IMR-90 (cell line): ENCODE measurements at regions not wholly inside any gene's neighbourhood (a gene's known extent, or its start where the extent isn't known, plus 50 kb on each side); places are given as distances from the start of the nearest gene placed in this dataset.

Source experiments
- ATAC-seq: fragments of 200-7000 bp; cut with Tn5 transposase; 2 replicates; pipeline ENCODE4 v1.9.1; 2020; ENCODE audit warnings: low read depth, mild to moderate bottlenecking, moderate library complexity
- BruUV-seq: library from RNA; stranded (reverse); fragments of 400-500 nt; replicated peaks from 2 replicates; lab custom pipeline; 2021; lab: Mats Ljungman, UMichigan
- CTCF ChIA-PET: fragments of 300-600 bp; formaldehyde crosslinking; extraction: SDS; loops from one replicate; lab custom pipeline; 2021; ENCODE audit warnings: antibody characterized with exemption; lab: Yijun Ruan, JAX
- POLR2A ChIA-PET: fragments of 300-600 bp; sonication (Branson Sonifier 250); formaldehyde crosslinking; loops from one replicate; lab custom pipeline; 2022; ENCODE audit warnings: antibody characterized with exemption; ENCODE audit not compliant: unreplicated experiment; lab: Charles Lee
- DNase-seq: peaks from one replicate; pipeline ENCODE4 v3.0.0; 2013
- H2AFZ ChIP-seq: replicated peaks from 2 replicates; pipeline ENCODE3; 2013; ENCODE audit warnings: low read length, mild to moderate bottlenecking; ENCODE audit not compliant: poor library complexity
- H2AK5ac ChIP-seq: 2 replicates; pipeline ENCODE4 v1.6.1; 2013; ENCODE audit warnings: low read depth, low read length, inconsistent platforms
- H2AK9ac ChIP-seq: replicated peaks from 2 replicates; pipeline ENCODE3; 2013; ENCODE audit warnings: mild to moderate bottlenecking, low read depth, low read length, moderate library complexity; ENCODE audit not compliant: poor library complexity
- H2BK120ac ChIP-seq: 2 replicates; pipeline ENCODE4 v1.6.1; 2013; ENCODE audit warnings: low read depth, low read length, inconsistent platforms
- H2BK15ac ChIP-seq: 3 replicates; pipeline ENCODE4 v1.6.1; 2013; ENCODE audit warnings: low read depth, low read length, inconsistent platforms
- H2BK20ac ChIP-seq: 2 replicates; pipeline ENCODE4 v1.6.1; 2013; ENCODE audit warnings: low read depth, mild to moderate bottlenecking, inconsistent platforms, low read length, moderate library complexity
- H2BK5ac ChIP-seq: 2 replicates; pipeline ENCODE4 v1.6.1; 2013; ENCODE audit warnings: mild to moderate bottlenecking, low read depth, low read length, inconsistent platforms; ENCODE audit not compliant: poor library complexity, severe bottlenecking
- H3K14ac ChIP-seq: replicated peaks from 2 replicates; pipeline ENCODE4 v1.6.1; 2013; ENCODE audit warnings: low read depth, low read length, inconsistent platforms
- H3K18ac ChIP-seq: 2 replicates; pipeline ENCODE4 v1.6.1; 2013; ENCODE audit warnings: low read depth, low read length, control low read depth
- H3K23ac ChIP-seq: 2 replicates; pipeline ENCODE4 v1.6.1; 2013; ENCODE audit warnings: low read depth, low read length, inconsistent platforms
- H3K27ac ChIP-seq: 2 replicates; pipeline ENCODE4 v1.5.1; 2013; ENCODE audit warnings: mild to moderate bottlenecking, control low read depth, low read length; ENCODE audit not compliant: insufficient read depth
- H3K27me3 ChIP-seq: 2 replicates; pipeline ENCODE4 v1.6.1; 2013; ENCODE audit warnings: low read length; ENCODE audit not compliant: control insufficient read depth, insufficient read depth
- H3K36me3 ChIP-seq: 2 replicates; pipeline ENCODE4 v1.6.1; 2013; ENCODE audit warnings: low read length, mixed read lengths; ENCODE audit not compliant: control insufficient read depth, insufficient read depth
- H3K4ac ChIP-seq: 2 replicates; pipeline ENCODE4 v1.6.1; 2013; ENCODE audit warnings: low read depth, low read length, inconsistent platforms
- H3K4me1 ChIP-seq: 2 replicates; pipeline ENCODE4 v1.6.1; 2013; ENCODE audit warnings: low read length, mixed read lengths; ENCODE audit not compliant: control insufficient read depth, insufficient read depth
- H3K4me2 ChIP-seq: 2 replicates; pipeline ENCODE4 v1.6.1; 2013; ENCODE audit warnings: low read depth, mild to moderate bottlenecking, control low read depth, low read length, moderate library complexity
- H3K4me3 ChIP-seq: 2 replicates; pipeline ENCODE4 v1.5.1; 2013; ENCODE audit warnings: low read depth, mild to moderate bottlenecking, control low read depth, low read length, moderate library complexity; ENCODE audit not compliant: insufficient read depth
- H3K56ac ChIP-seq: 2 replicates; pipeline ENCODE4 v1.6.1; 2013; ENCODE audit warnings: low read length, inconsistent platforms; ENCODE audit not compliant: insufficient read depth; ENCODE audit errors: extremely low read depth
- H3K79me1 ChIP-seq, 2 experiments: 2 replicates each; pipeline ENCODE4 v1.6.1; 2013; ENCODE audit warnings: low read length in 2 of 2, inconsistent platforms in 1 of 2, low read depth in 1 of 2
- H3K9ac ChIP-seq: 2 replicates; pipeline ENCODE4 v1.6.1; 2013; ENCODE audit warnings: low read depth, low read length, control low read depth
- H3K9me1 ChIP-seq: 2 replicates; pipeline ENCODE4 v1.6.1; 2013; ENCODE audit warnings: low read length, inconsistent platforms; ENCODE audit not compliant: insufficient read depth
- H3K9me3 ChIP-seq: 2 replicates; pipeline ENCODE4 v1.6.1; 2013; ENCODE audit warnings: low read length; ENCODE audit not compliant: control insufficient read depth, insufficient read depth
- H4K20me1 ChIP-seq: 2 replicates; pipeline ENCODE4 v1.6.1; 2013; ENCODE audit warnings: low read length, inconsistent platforms; ENCODE audit not compliant: insufficient read depth
- H4K5ac ChIP-seq: 2 replicates; pipeline ENCODE4 v1.6.1; 2013; ENCODE audit warnings: mild to moderate bottlenecking, low read depth, low read length, control low read depth
- H4K8ac ChIP-seq, 2 experiments: 2 replicates each; pipeline ENCODE4 v1.6.1; 2013; ENCODE audit warnings: low read depth in 2 of 2, low read length in 2 of 2, control low read depth in 1 of 2, inconsistent platforms in 1 of 2
- H4K91ac ChIP-seq: 2 replicates; pipeline ENCODE4 v1.6.1; 2013; ENCODE audit warnings: low read depth, low read length, inconsistent platforms; ENCODE audit not compliant: insufficient read depth
- FOS ChIP-seq: fragments of 150-350 bp; IDR thresholded peaks from 2 replicates; pipeline ENCODE4 v1.6.1; 2016; ENCODE audit warnings: low read depth, low read length
- MAZ ChIP-seq: IDR thresholded peaks from 2 replicates; pipeline ENCODE4 v1.6.1; 2012; ENCODE audit warnings: low read depth, mild to moderate bottlenecking, low read length, improper control_type of control experiment, moderate library complexity, borderline replicate concordance
- NFE2L2 ChIP-seq: fragments of 150-350 bp; IDR thresholded peaks from 2 replicates; pipeline ENCODE4 v1.6.1; 2016; ENCODE audit warnings: low read depth, mild to moderate bottlenecking, low read length
- RAD21 ChIP-seq: IDR thresholded peaks from 2 replicates; pipeline ENCODE4 v1.6.1; 2012; ENCODE audit warnings: low read length, improper control_type of control experiment
- RFX5 ChIP-seq: IDR thresholded peaks from 2 replicates; pipeline ENCODE4 v1.8.0; 2012; ENCODE audit warnings: low read depth, mild to moderate bottlenecking, low read length, moderate library complexity
- WGBS, 2 experiments: methylation state at CpG; one replicate each; pipeline versions ENCODE4 v1.1.5 to v1.1.7; 2013; ENCODE audit warnings: missing lambda C conversion rate in 2 of 2; ENCODE audit not compliant: insufficient read length in 1 of 2; ENCODE audit errors: extremely low coverage in 2 of 2; 5-methylcytosine and 5-hydroxymethylcytosine counted together
- dilution Hi-C: fragments of 300-500 bp; cut with HindIII; formaldehyde crosslinking; loops from one replicate; pipeline ENCODE4 v1.14.3; 2018; ENCODE audit warnings: low sequenced_read_pairs; ENCODE audit not compliant: unreplicated experiment
- in situ Hi-C: fragments of 300-500 bp; cut with MboI; formaldehyde crosslinking; loops from 3 replicates; pipeline ENCODE4 v1.14.3; 2019; ENCODE audit warnings: low sequenced_read_pairs, inconsistent platforms, mixed read lengths
- intact Hi-C: fragments of 100-400 bp; cut with micrococcal nuclease; formaldehyde crosslinking; loops from 2 replicates; pipeline ENCODE4 v1.10.0; 2022
- TF ChIP-seq, protein P1 (sequence below): fragments of 150-350 bp; IDR thresholded peaks from 2 replicates; pipeline ENCODE4 v1.6.1; 2017; ENCODE audit warnings: mild to moderate bottlenecking, antibody characterized with exemption, low read length, low read depth
- TF ChIP-seq, protein P2 (sequence below): conservative IDR thresholded peaks from 2 replicates; pipeline ENCODE4 v1.5.1; 2012; ENCODE audit warnings: mild to moderate bottlenecking, low read depth, low read length, improper control_type of control experiment
- TF ChIP-seq, protein P3 (sequence below): fragments of 150-350 bp; IDR thresholded peaks from 2 replicates; pipeline ENCODE4 v1.6.1; 2016; ENCODE audit warnings: low read depth, mild to moderate bottlenecking, low read length, moderate library complexity, borderline replicate concordance

DNA sequence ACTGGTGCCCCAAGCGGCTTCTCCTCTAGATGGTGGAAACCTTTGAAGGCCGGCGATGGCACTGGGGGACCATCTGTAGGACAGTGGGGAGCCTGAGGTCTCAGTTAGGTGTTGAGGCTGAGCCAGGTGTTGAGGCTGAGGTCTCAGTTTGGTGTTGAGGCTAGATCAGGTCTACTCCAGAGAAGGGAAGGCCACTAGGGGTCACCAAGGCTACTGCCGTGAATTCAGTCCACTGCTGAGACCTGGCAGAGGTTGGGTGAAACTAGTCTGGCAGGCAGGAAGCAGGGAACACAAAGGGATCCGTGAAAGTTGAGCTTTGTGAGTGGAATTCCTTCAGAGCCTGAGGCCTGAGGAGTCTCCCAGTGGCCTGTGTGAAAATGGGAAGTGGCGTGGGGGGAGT, 123.8 kb upstream of the FGF3 start:
- intact Hi-C loops = no loop called here
- H3K36me3 ChIP-seq = no peaks in the 10 kb centered on the region
- DNase-seq (no peak), ATAC-seq (peak; percentile 38; the same call in 1 of the 2 replicates)
- H3K9ac ChIP-seq = no peak overlapping the region
- H2BK15ac ChIP-seq = peak overlapping the region; percentile 48; the same call in 1 of the 3 replicates
- peak overlapping the region; percentile 54; the same call in 1 of the 2 replicates for H2AK5ac ChIP-seq
- H3K14ac ChIP-seq = no peak overlapping the region
- H3K27me3 ChIP-seq = no peaks in the 10 kb centered on the region
- peaks cover 16% of the 10 kb centered on the region for H3K9me1 ChIP-seq
- ChIA-PET POLR2A (no interaction called here), CTCF (no interaction called here)
- H3K27ac ChIP-seq = no peak overlapping the region
- peak overlapping the region; percentile 4 for H2BK120ac ChIP-seq
- no peak overlapping the region for H3K56ac ChIP-seq
- H3K9me3 ChIP-seq = no peaks in the 10 kb centered on the region
- no peak overlapping the region for H4K91ac ChIP-seq
- peaks cover 9% of the 10 kb centered on the region; the same call in 1 of the 2 replicates for H3K4me1 ChIP-seq
- in situ Hi-C loops = no loop called here
- no TSS peak for BruUV-seq
- H3K4me3 ChIP-seq = no peak overlapping the region
- H3K4me2 ChIP-seq = no peak overlapping the region
- peak overlapping the region; percentile 2 for H2AFZ ChIP-seq
- H3K79me1 ChIP-seq = 0 out of 4 replicates have a peak, but pooled peaks cover 0 to under 1% of the 10 kb centered on the region in 2 experiments
- no peak overlapping the region for H4K5ac ChIP-seq
- WGBS, 2 experiments = 87% methylated on average over 4 of the region's 6 CpGs; no CpG with 5 or more reads in 1 of the 2 experiments
- TF ChIP-seq, protein P1, sequence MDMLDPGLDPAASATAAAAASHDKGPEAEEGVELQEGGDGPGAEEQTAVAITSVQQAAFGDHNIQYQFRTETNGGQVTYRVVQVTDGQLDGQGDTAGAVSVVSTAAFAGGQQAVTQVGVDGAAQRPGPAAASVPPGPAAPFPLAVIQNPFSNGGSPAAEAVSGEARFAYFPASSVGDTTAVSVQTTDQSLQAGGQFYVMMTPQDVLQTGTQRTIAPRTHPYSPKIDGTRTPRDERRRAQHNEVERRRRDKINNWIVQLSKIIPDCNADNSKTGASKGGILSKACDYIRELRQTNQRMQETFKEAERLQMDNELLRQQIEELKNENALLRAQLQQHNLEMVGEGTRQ = no peak
- TF ChIP-seq RAD21 = peak; percentile 25
- TF ChIP-seq, protein P2, sequence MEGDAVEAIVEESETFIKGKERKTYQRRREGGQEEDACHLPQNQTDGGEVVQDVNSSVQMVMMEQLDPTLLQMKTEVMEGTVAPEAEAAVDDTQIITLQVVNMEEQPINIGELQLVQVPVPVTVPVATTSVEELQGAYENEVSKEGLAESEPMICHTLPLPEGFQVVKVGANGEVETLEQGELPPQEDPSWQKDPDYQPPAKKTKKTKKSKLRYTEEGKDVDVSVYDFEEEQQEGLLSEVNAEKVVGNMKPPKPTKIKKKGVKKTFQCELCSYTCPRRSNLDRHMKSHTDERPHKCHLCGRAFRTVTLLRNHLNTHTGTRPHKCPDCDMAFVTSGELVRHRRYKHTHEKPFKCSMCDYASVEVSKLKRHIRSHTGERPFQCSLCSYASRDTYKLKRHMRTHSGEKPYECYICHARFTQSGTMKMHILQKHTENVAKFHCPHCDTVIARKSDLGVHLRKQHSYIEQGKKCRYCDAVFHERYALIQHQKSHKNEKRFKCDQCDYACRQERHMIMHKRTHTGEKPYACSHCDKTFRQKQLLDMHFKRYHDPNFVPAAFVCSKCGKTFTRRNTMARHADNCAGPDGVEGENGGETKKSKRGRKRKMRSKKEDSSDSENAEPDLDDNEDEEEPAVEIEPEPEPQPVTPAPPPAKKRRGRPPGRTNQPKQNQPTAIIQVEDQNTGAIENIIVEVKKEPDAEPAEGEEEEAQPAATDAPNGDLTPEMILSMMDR = no peak
- TF ChIP-seq NFE2L2 = no peak
- no peak for TF ChIP-seq RFX5
- TF ChIP-seq FOS = no peak
- TF ChIP-seq, protein P3, sequence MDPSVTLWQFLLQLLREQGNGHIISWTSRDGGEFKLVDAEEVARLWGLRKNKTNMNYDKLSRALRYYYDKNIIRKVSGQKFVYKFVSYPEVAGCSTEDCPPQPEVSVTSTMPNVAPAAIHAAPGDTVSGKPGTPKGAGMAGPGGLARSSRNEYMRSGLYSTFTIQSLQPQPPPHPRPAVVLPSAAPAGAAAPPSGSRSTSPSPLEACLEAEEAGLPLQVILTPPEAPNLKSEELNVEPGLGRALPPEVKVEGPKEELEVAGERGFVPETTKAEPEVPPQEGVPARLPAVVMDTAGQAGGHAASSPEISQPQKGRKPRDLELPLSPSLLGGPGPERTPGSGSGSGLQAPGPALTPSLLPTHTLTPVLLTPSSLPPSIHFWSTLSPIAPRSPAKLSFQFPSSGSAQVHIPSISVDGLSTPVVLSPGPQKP = no peak
- TF ChIP-seq MAZ = no peak
- peak overlapping the region; percentile 55; the same call in 1 of the 2 replicates for H3K4ac ChIP-seq
- H2BK5ac ChIP-seq = no peak overlapping the region
- no peak overlapping the region for H3K23ac ChIP-seq
- dilution Hi-C loops = no loop called here
- no peak overlapping the region for H3K18ac ChIP-seq
- no peak overlapping the region for H2AK9ac ChIP-seq
- no peaks in the 10 kb centered on the region for H4K20me1 ChIP-seq
- no peak overlapping the region for H2BK20ac ChIP-seq
- H4K8ac ChIP-seq = no peak overlapping the region
